NCI-H1694 (cell line): ENCODE measurements at regions not wholly inside any gene's neighbourhood (a gene's known extent, or its start where the extent isn't known, plus 50 kb on each side); places are given as distances from the start of the nearest gene placed in this dataset.
"Not testable (repeated sequence)": the region's sequence is repeated elsewhere in the genome, so short reads cannot be mapped to it uniquely, and the experiment has no call there.

Source experiments
- DNase-seq: peaks from one replicate; lab custom pipeline; 2025; lab: John Stamatoyannopoulos, UW

DNA sequence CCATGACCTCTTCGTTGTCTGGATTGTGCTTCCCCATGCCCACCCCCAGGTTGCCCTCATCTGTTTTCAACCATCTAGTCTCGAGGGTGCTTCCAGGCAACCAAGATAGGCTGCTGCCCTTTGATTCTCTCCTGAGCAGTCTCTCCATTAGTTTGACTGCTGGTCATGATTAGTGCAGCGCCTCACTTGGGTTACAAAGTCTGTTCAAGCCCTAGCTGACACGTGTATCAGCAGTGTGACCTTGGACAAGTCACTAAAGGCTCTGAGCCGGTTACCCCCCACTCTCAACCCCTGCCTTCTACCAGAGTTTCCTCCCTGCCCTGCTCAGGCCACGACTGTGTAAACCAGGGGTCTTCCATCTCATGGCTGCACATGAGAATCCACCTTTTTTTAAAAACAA lies 185.3 kb upstream of the PWP1 start:
- DNase-seq: no peak

- DNase-seq: no peak
These were observed 183.9 kb upstream of the PWP1 start for GRCh38 chr12:107501681-107502080.

- no peak for DNase-seq
These were observed 182.3 kb upstream of the PWP1 start for GRCh38 chr12:107503129-107503855.

- no peak for DNase-seq
These were observed 181.4 kb upstream of the PWP1 start for GRCh38 chr12:107503887-107504885.

- no peak for DNase-seq
These were observed 176.2 kb upstream of the PWP1 start for GRCh38 chr12:107509421-107509820.

GRCh38 chr12:107510211-107510610 lies 175.4 kb upstream of the PWP1 start:
- no peak for DNase-seq

DNA sequence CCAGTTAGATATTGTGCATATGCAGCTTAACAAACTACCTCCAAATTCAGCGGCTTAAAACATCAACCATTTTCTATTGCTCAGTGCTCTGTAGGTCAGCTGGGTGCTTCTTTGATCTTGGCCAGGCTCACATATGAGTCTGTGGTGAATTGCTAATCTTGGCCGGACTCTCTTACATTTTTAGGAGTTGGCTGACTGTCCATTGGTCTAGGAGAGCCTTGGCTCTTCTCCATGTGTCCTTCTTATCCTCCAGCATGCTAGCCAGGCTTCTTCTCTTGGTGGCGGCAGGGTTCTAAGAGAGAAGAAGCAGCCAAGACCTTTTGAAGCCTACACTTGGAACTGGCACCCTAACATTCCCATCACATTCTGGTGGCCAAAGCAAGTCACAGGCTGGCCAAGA lies 174.3 kb upstream of the PWP1 start:
- DNase-seq: no peak

GRCh38 chr12:107512391-107512790 lies 173.2 kb upstream of the PWP1 start:
- no peak for DNase-seq

DNA sequence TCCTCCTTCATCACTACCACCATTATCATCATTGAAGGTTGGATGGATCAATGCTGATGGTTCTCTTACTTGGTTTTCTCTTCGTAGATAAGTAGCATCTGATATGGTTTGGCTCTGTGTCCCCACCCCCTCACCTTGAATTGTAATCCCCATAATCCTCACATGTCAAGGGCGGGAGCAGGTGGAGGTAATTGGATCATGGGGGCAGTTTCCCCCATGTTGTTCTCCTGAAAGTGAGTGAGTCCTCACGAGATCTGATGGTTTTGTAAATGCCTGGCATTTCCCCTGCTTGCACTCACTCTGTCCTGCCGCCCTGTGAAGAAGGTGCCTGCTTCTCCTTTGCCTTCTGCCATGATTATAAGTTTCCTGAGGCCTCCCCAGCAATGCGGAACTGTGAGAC lies 172.4 kb upstream of the PWP1 start:
- no peak for DNase-seq

GRCh38 chr12:107513636-107514400 lies 171.8 kb upstream of the PWP1 start:
- no peak for DNase-seq

- DNase-seq: no peak
These were observed 170.6 kb upstream of the PWP1 start for GRCh38 chr12:107514887-107515445.

DNA sequence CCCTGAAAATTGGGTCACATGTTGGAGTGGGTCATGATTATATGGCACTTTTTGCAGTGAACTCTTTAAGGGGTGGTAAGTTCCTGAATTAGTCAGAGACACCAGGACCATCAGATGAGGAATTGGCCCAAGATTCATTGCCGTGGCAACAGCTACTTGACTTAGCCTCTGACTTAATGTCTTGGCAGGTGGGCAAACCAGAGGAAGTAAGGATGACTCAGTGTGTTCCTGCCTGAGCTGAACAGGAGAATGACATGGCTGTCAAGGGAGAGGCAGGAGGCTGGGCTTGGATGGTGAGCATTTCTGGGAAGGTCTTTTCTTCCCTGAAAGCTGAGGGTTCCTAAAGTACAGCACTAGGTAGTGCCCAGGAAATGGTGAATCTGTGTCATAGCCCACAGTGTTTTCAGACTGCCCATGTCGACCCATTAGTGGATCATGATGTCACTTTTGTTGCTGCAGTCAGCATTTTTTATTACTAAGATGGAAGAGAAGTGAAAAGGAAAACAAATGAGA lies 170.1 kb upstream of the PWP1 start:
- DNase-seq: no peak

DNA sequence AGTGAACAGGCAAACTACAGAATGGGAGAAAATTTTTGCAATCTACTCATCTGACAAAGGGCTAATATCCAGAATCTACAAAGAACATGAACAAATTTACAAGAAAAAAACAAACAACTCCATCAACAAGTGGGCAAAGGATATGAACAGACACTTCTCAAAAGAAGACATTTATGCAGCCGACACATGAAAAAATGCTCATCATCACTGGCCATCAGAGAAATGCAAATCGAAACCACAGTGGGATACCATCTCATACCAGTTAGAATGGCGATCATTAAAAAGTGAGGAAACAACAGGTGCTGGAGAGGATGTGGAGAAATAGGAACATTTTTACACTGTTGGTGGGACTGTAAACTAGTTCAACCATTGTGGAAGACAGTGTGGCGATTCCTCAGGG lies 167.8 kb upstream of the PWP1 start:
- not testable (repeated sequence) for DNase-seq

GRCh38 chr12:107518868-107519267 lies 166.7 kb upstream of the PWP1 start:
- no peak for DNase-seq

GRCh38 chr12:107519906-107520859 lies 165.4 kb upstream of the PWP1 start:
- no peak for DNase-seq

GRCh38 chr12:107521826-107522355 lies 163.7 kb upstream of the PWP1 start:
- no peak for DNase-seq

DNA sequence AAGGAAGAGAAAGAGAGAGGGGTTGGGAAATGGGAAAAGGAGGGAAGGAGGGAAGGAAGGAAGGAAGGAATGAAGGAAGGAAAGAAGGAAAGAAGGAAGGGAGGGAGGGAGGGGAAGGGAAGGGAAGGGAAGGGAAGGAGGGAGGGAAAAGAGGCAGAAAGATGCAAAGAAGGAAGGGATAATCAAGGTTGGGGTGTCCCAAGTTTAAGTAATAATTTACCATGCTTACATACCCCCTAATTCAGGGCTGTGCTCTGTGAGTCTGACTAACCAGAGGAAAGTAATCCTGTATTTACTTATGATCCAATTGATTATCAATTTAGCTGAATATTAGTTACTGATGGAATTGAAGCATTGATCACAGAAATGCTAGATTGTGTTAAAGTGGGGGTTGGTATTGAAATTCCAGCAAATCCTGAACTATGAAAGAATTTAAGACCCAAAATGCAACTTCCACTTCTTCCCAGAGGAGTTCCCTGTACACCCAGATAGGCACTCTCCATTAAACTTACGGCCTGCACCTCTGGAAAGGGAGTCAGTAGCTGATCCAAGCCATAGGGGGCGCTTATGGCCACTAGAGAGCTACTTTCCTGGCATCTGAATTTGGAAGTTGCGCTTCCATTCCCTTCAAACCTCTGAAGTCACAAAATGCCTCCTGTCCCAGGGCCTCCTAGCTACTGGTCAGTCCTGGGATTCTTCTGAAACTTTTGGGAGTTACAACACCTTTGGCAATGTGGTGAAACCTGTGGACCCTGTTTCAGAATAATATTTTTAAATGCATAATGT lies 162.7 kb upstream of the PWP1 start:
- no peak for DNase-seq

- no peak for DNase-seq
These were observed 161.6 kb upstream of the PWP1 start for GRCh38 chr12:107523775-107524535.
